Left kidney (tissue), 1 donor: ENCODE measurements at regions not wholly inside any gene's neighbourhood (a gene's known extent, or its start where the extent isn't known, plus 50 kb on each side); places are given as distances from the start of the nearest gene placed in this dataset.
A peak's percentile ranks its signal among the peaks of the same experiment; 100 is the strongest.

Source experiments
- DNase-seq: peaks from one replicate; pipeline ENCODE4 v3.0.0-alpha.2; 2013

- no peak for DNase-seq
Observed at GRCh38 chr18:42401131-42401673, 446.2 kb downstream of the PIK3C3 start.

DNA sequence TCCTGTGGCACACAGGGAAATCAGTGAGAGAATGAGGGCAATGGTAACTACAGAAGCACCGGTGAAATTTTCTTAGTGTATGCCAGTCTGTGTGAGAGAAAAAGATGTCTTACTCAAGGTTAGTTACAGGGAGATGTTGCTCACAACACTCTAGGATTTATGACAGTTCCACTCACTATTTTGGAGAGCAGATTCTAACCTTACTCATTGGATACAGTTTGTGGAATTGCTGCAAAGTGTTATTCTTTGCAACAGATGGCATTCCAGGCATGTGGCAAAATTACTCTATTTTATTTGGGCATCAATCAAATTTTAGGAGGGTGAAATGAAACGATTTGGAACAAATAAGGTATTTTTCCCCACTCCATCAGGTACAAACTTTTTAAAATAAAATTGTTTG lies 449.1 kb downstream of the PIK3C3 start:
- DNase-seq = no peak

DNA sequence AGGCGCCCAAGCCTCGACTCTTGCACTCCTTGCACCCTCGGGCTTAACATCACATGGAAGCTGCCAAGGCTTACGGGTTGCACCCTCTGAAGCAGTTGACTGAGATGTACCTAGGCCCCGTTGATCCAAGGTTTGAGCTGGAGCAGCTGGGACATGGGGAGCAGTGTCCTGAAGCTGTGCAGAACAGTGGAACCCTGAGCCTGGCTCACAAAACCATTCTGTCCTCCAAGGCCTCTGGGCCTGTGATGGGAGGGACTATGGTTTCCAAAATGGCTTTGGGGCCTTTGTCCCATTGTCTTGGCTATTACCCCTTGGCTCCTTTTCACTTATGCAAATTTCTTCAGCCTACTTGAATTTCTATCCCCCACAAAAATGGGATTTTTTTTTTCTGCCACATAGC lies 454.0 kb downstream of the PIK3C3 start:
- DNase-seq = no peak

GRCh38 chr18:42412281-42412680 lies 457.2 kb downstream of the PIK3C3 start:
- no peak for DNase-seq

- no peak for DNase-seq
Observed at GRCh38 chr18:42412896-42413295, 457.9 kb downstream of the PIK3C3 start.

- DNase-seq = no peak
Observed at GRCh38 chr18:42413870-42414269, 458.8 kb downstream of the PIK3C3 start.

DNA sequence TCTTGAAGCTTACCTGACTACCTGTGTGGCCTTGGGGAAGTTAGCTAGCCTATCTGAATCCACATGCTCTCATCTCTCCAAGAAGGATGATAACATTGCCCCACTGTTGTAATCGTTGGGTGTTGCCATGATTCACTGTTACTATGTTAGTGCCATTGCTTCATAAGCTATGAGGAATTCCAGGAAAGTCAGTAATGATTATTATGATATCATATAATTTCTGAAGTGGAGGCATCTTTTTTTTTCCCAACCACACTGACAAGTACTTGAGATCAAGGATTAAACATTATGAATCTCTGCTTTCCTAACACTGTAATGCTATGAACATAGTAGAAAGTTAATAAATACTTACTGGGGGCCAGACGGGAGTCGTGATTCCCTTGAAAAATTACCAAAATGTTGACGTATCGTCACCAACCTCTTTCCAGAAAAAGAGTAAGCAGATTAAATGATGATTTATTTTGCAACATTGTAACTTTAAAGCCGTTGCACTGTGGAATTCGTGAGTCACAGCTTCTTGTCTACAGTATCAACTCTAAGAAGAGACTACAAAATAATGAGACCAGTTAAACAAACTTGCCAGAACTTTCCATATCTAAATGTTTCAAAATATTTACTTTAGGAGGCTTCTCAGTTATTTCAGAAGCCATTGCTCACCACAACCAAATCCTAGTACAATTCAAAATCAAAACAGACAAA lies 459.9 kb downstream of the PIK3C3 start:
- DNase-seq = no peak

GRCh38 chr18:42417189-42417588 lies 462.2 kb downstream of the PIK3C3 start:
- no peak for DNase-seq

DNA sequence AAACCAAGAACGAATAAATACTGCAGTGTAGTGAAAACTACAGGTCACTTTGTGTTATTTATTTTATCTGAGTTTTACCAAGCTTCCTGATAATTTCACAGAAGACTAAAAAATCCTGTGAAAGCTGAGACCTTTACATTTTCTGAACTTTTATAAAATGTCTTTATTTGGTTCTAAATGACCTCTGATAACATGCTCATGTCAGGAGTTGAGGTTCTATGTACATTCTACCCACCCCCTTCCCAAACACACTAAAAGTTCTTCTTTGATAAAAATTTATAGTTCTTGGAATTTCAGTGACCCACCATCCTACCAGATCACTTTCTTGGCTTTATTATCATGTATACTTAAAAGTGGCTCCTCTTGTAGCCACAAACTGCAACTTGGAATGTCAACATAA lies 463.1 kb downstream of the PIK3C3 start:
- DNase-seq = peak; percentile 22

DNA sequence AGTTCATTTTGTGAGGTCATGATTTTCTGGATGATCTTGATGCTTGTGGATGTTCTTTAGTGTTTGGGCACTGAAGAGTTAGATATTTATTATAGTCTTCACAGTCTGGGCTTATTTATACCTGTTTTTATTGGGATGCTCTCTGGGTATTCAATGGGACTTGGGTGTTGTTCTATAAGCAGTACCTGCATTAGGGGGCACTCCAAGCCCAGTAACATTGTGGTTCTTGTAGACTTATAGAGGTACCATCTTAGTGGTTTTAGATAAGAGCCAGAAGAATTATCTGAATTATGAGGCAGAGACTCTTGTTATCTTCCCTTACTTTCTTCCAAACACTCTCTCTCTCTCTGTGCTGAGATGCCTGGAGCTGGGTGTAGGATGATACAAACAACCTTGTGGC lies 470.0 kb downstream of the PIK3C3 start:
- DNase-seq = no peak

DNA sequence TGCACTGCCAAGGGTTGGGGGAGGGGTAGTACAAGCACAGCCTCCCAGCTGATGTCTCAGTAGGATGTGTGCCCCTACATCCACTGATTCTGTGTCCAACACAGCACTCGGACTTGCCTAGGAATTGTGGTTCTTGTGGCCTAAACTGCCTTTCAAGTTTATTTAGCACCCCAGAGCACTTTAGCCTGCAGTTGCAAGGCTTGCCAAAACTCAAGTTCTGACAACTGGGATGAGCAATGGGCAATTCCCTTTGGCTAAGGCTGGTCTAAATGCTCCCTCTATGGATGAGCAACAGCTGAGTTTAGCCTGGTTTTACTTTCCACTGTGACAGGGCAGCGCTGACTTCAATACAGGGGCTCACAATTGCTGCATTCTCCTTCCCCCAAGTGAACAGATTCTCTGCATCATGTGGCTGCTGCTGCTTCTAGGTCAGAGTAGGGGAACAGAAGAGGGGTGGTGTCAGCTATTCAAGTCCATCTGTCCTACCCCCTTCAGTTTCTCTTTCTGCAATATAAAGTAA lies 471.5 kb downstream of the PIK3C3 start:
- no peak for DNase-seq

GRCh38 chr18:42429196-42429595 lies 474.2 kb downstream of the PIK3C3 start:
- peak; percentile 7 for DNase-seq

DNA sequence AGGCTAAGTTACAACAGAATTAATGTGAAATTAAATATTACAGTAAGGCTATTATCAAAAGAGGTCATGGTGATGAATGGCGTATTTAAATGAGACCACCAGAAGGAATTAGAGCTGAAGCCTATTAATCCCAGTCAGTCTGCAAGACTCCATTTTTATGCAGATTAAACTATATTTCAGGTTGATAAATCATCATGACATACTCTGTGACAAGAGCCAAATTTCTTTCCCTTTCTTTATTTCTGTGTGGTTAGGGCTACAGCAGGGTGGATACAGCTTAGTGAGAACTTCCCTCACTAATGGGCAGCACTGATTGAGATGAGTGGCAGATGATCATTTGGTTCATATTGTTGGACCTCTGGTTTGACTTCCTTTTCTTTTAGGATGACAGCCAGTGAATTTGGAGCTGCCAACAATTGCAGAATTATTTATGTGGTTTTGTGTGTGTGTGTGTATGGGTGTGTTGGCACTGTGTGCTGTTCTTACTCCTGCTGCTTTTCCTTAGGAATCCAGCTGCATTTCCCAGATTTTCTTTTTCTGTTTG lies 481.3 kb downstream of the PIK3C3 start:
- no peak for DNase-seq

GRCh38 chr18:42437001-42437400 lies 482.0 kb downstream of the PIK3C3 start:
- DNase-seq = no peak

- no peak for DNase-seq
Observed at GRCh38 chr18:42437646-42438045, 482.6 kb downstream of the PIK3C3 start.

- no peak for DNase-seq
Observed at GRCh38 chr18:42442656-42443055, 487.6 kb downstream of the PIK3C3 start.

GRCh38 chr18:42444349-42444748 lies 489.3 kb downstream of the PIK3C3 start:
- DNase-seq = no peak

DNA sequence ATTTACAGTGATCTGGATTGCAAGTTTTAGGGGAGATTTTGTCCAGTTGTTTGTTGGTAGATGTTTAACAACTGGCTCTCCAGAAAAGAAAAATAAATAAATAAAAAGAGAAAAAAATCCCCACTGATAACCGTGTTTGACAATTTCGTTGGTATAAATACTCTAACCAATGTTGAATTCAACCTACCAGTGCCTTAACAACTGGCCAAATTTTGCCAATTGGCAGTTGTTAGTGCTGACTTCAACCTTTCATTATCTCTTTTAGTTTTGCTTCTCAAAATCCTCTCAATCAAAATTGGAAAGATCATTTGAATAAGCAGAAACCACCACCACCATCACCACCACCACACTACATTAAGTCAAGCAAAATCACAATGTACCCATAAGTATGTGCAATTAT lies 490.3 kb downstream of the PIK3C3 start:
- no peak for DNase-seq

DNA sequence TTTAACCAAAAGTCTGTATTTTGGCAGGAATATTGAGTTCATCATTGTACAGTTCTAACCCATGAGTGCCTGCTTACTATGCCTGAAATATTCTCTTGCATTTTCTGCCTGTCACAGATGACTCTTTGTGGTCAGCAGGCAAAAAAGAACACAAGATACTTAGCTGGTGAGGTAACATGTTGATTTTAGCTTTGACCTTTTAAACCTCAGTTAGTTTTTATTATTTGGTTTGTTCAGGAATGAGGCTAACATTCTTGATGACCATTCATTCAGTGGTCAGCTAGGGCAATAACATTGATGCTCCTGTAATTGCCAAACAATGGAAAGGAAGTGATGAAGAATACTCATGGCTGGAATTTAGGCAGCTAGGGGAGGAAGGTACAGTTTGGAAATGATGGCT lies 491.2 kb downstream of the PIK3C3 start:
- peak; percentile 8 for DNase-seq

DNA sequence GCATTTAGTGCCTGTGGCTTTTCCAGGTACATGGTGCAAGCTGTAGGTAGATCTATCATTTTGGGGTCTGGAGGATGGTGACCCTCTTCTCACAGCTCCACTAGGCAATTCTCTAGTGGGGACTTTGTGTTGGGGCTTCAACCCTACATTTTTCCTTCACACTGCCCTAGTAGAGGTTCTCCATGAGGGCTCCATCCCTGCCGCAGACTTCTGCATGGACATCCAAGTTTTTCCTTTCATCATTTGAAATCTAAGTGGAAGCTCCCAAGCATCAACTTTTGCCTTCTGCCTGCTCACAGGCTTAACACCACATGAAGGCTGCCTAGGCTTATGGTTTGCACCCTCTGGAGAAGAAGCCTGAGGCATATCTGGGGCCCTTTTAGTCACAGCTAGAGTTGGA lies 492.7 kb downstream of the PIK3C3 start:
- DNase-seq = no peak

DNA sequence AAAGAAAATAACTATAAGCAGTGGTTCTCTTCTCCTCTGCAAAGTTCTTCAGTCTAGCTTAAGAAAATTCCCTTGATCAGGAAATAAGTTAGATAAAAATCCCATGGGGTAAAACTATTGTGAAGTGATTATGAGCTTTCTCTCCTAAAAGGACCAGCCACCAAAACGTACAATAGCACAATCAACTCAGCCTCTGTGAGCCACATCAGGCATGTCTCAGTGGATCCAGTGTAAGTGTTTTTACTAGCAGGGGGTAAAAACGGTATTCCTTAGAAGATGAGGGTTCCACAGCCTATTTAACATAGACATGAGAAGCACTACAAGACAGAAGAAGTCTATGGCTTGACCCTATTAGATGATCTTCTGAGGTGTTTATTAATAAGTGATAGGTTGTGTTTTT lies 503.2 kb downstream of the PIK3C3 start:
- DNase-seq = no peak

- DNase-seq = no peak
Observed at GRCh38 chr18:42459873-42460272, 504.8 kb downstream of the PIK3C3 start.

DNA sequence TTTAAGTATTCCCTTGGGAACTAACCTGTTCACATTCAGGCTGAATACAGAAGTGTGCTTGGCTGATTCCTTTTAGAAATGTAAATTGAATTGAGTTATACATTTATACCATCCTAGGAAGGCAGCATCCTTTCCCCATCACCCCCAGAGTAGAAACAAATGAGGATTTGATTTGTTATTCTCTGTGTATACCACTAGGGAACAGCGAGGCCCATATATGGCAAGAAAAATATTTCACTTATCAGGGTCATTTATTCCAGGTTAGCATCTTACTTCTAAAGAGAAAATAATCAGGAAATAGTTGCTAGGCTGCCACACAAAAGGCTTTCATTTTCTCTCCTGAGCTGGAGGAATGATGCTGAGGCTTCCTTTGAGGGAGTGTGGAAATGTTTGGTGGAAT lies 516.9 kb downstream of the PIK3C3 start:
- no peak for DNase-seq

DNA sequence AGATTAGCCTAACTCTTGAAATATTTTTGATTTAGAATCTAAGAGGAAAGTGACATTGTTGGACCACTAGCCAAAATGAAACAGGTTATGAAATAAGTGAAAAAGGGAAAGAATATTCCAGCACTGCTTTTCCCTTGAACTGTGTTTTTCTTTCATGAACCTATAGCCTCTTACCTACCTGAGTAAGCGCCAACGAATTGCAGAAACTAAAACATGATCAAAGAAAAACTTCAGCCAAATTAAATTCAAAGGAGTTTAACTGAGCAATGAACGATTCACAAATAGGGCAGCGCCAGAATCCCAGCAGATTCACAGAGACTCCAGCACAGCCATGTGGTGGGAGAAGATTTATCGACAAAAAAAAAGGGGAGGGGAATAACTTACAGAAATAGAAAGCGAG lies 518.6 kb downstream of the PIK3C3 start:
- no peak for DNase-seq
